BE2C (cell line): ENCODE measurements at regions not wholly inside any gene's neighbourhood (a gene's known extent, or its start where the extent isn't known, plus 50 kb on each side); places are given as distances from the start of the nearest gene placed in this dataset.
"Not testable (repeated sequence)": the region's sequence is repeated elsewhere in the genome, so short reads cannot be mapped to it uniquely, and the experiment has no call there.

Experiments used
- DNase-seq: peaks from one replicate; pipeline ENCODE4 v3.0.0-alpha.2; 2020
- H3K27me3 ChIP-seq: fragments of 250-450 bp; sonication (Bioruptor Pico); 2 replicates; pipeline ENCODE4 v1.5.1; 2020; ENCODE audit warnings: mild to moderate bottlenecking
- H3K36me3 ChIP-seq: fragments of 250-450 bp; sonication (Bioruptor Pico); 2 replicates; pipeline ENCODE4 v1.5.1; 2020; ENCODE audit warnings: mild to moderate bottlenecking
- H3K4me1 ChIP-seq: fragments of 250-450 bp; sonication (Bioruptor Pico); 2 replicates; pipeline ENCODE4 v1.5.1; 2020
- H3K4me3 ChIP-seq: 2 replicates; pipeline ENCODE4 v1.5.1; 2011; ENCODE audit warnings: low read depth, low read length
- H3K9me3 ChIP-seq: fragments of 250-450 bp; sonication (Bioruptor Pico); 2 replicates; pipeline ENCODE4 v1.5.1; 2020
- TF ChIP-seq, protein P1 (sequence below): IDR thresholded peaks from 2 replicates; pipeline ENCODE4 v1.5.1; 2012; ENCODE audit warnings: mild to moderate bottlenecking, low read depth, low read length

DNA sequence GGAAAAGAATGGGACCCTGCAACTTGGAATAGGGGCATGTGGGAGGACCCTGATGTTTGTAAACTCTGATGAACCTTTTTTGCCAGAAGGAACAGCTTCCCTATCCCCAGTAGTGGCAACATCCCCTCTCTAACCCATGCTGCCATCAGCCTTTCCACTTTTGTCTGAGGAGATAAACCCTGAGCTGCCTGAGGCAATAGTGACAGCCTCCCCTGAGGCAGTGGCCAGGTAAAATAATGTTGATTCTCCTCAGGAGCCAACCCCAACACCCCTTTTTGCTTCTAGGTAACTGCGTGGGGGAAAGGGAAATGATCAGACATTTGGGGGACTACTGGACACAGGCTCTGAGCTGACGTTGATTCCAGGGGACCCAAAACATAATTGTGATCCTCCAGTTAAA, 106.8 kb upstream of the NPAS2 start:
- DNase-seq = no peak
- no peaks in the 10 kb centered on the region for H3K36me3 ChIP-seq
- TF ChIP-seq, protein P1, sequence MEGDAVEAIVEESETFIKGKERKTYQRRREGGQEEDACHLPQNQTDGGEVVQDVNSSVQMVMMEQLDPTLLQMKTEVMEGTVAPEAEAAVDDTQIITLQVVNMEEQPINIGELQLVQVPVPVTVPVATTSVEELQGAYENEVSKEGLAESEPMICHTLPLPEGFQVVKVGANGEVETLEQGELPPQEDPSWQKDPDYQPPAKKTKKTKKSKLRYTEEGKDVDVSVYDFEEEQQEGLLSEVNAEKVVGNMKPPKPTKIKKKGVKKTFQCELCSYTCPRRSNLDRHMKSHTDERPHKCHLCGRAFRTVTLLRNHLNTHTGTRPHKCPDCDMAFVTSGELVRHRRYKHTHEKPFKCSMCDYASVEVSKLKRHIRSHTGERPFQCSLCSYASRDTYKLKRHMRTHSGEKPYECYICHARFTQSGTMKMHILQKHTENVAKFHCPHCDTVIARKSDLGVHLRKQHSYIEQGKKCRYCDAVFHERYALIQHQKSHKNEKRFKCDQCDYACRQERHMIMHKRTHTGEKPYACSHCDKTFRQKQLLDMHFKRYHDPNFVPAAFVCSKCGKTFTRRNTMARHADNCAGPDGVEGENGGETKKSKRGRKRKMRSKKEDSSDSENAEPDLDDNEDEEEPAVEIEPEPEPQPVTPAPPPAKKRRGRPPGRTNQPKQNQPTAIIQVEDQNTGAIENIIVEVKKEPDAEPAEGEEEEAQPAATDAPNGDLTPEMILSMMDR = no peak
- no peak overlapping the region for H3K4me3 ChIP-seq
- no peaks in the 10 kb centered on the region for H3K27me3 ChIP-seq
- no peaks in the 10 kb centered on the region for H3K4me1 ChIP-seq
- no peaks in the 10 kb centered on the region for H3K9me3 ChIP-seq

DNA sequence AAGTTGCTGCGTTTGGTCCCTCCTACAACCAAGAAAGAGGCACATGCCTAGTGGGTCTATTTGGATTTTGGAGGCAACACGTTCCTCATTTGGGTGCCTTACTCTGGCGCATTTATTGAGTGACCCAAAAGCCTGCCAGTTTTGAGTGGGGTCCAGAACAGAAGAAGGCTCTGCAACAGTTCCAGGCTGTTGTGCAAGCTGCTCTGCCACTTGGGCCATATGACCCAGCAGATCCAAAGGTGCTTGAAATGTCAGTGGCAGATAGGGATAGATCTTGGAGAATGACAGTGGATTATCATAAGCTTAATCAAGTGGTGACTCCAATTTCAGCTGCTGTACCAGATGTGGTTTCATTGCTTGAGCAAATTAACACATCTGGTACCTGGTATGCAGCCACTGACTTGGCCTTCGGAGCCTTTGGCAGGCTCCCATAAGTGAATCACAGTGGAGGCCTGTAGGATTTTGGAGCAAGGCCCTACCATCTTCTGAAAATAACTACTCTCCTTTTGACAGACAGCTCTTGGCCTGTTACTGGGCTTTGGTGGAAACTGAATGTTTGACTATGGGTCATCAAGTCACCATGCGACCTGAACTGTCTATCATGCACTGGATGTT, 105.4 kb upstream of the NPAS2 start:
- not testable (repeated sequence) for H3K36me3 ChIP-seq, H3K4me3 ChIP-seq, DNase-seq, H3K27me3 ChIP-seq, H3K4me1 ChIP-seq, H3K9me3 ChIP-seq

DNA sequence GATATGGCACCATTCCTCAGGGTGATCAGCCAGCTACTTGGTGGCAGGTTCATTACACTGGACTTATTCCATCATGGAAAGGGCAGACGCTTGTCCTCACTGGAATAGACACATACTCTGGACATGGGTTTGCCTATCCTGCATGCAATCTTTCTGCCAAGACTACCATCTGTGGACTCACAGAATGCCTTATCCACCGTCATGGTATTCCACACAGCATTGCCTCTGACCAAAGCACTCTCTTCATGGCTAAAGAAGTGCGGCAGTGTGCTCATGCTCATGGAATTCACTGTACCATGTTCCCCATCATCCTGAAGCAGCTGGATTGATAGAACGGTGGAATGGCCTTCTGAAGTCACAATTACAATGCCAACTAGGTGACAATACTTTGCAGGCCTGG, 104.1 kb upstream of the NPAS2 start:
- H3K4me1 ChIP-seq, DNase-seq, H3K27me3 ChIP-seq, H3K9me3 ChIP-seq, H3K4me3 ChIP-seq, H3K36me3 ChIP-seq: not testable (repeated sequence)

DNA sequence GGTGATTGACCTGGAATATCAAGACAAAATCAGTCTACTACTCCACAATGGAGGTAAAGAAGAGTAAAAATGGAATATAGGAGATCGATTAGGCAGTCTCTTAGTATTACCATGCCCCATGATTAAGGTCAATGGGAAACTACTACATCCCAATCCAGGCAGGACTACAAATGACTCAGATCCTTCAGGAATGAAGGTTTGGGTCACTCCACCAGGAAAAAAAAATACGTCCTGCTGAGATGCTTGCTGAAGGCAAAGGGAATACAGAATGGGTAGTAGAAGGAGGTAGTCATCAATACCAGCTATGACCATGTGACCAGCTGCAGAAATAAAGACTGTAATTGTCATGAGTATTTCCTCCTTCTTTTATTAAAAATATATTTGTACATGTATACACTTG, 103.4 kb upstream of the NPAS2 start:
- TF ChIP-seq, protein P1 = no peak
- no peaks in the 10 kb centered on the region for H3K36me3 ChIP-seq
- H3K27me3 ChIP-seq = no peaks in the 10 kb centered on the region
- no peak overlapping the region for H3K4me3 ChIP-seq
- H3K9me3 ChIP-seq = no peaks in the 10 kb centered on the region
- no peak for DNase-seq
- no peaks in the 10 kb centered on the region for H3K4me1 ChIP-seq

DNA sequence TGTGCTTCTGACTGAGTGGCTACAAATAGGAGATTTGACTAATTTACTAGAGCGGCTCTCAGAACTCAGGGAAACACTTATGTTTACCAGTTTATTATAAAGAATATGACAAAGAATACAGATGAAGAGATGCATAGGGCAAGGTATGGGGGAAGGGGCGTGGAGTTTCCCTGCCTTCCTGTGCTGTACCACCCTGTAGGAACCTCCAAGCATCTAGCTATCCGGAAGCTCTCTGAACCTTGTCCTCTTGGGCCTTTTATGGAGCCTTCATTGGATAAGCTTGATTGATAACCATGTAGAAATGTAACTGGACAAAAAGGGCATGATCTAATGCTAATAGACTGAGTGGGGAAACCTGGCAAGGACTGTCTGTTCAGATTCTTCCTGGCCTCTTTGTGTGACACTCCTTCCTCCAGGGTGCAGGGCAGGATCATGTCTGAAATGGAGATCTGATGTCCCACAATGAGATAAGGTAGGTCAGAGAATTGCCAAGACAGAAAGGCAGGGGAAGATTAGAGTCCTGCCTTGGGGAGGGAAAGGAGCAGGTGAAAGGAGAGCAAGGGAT, 101.8 kb upstream of the NPAS2 start:
- H3K4me3 ChIP-seq = no peak overlapping the region
- TF ChIP-seq, protein P1 = no peak
- no peaks in the 10 kb centered on the region for H3K4me1 ChIP-seq
- H3K27me3 ChIP-seq = no peaks in the 10 kb centered on the region
- no peaks in the 10 kb centered on the region for H3K9me3 ChIP-seq
- no peaks in the 10 kb centered on the region for H3K36me3 ChIP-seq
- DNase-seq = no peak

DNA sequence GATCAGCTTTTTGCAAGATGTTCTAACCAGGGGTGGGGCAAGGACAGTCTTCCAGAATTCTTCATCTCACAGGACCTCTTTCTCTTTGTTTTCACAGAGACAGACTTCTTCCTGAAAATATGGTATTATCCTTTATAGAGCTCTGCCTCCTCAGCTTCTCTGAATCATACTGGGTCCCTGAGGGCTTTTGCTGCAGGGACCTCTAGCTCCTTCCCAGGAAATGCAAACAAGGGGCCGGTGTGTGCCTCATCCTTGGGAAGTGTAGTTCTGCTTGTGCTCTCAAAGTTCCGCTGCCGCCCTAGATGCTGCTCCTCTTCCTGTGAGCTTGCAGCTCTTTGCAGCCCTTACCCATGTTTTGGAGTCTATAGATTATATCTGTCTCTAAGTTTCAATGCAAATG, 99.5 kb upstream of the NPAS2 start:
- no peaks in the 10 kb centered on the region for H3K27me3 ChIP-seq
- TF ChIP-seq, protein P1 = no peak

DNA sequence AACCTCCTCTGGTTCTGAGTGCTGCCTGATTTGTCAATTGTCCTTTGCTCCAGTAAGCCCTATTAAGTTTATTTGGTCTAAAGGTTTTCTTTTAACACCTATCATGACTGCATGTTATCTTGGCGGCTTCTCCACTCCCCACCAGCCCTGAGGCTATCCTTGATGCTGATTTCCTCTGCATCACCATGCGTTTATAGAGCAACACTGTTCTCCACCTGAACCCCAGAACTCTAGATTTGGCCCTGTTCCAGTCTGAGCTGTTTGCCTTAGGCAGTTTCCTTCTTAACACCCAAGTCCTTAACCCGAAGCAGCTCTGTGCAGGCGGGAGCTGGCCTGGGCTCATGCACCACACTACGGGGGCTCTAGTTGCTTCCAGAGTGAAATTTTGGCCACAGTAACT, 98.2 kb upstream of the NPAS2 start:
- Histone ChIP-seq H3K4me3 (no peak overlapping the region), H3K9me3 (no peaks in the 10 kb centered on the region), H3K36me3 (no peaks in the 10 kb centered on the region), H3K27me3 (no peaks in the 10 kb centered on the region), H3K4me1 (no peaks in the 10 kb centered on the region)
- TF ChIP-seq, protein P1 = no peak
- DNase-seq = no peak

More for the DNA sequence above, 99.5 kb upstream of the NPAS2 start:
- no peaks in the 10 kb centered on the region for H3K36me3 ChIP-seq
- H3K4me1 ChIP-seq = no peaks in the 10 kb centered on the region
- H3K4me3 ChIP-seq = no peak overlapping the region
- H3K9me3 ChIP-seq = no peaks in the 10 kb centered on the region
- no peak for DNase-seq
